ENCODE measurements at regions not wholly inside any gene's neighbourhood (a gene's known extent, or its start where the extent isn't known, plus 50 kb on each side); places are given as distances from the start of the nearest gene placed in this dataset.
A peak's percentile ranks its signal among the peaks of the same experiment; 100 is the strongest.

DNA sequence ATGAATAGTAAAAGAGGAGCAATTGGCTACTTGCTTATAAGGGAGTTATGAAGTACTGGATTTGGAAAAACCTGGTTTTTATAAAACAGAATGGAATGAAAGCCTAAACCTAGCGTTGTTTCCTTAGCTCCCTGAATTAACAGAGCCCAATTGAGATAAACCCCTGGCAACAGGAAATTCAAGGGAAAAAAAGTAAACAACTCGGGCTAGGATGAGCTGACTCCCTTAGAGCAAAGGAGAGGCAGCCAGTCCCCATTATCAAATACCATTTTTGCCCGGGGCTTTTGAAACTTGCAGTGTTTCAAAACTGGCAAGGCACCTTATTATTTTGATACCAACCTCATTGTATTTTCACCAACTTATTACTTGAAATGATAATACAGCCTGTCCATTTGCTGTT lies 587.5 kb downstream of the CD109 start:
- intact Hi-C loops (cut with DNase I) = no loop called here
- Histone ChIP-seq H3K4me3 (ENCODE audit: low read length in 3 of 3) (no peak overlapping the region), H3K9me3 (ENCODE audit: control insufficient read depth in 2 of 3, insufficient read depth in 1 of 3, low read length in 3 of 3) (no peaks in the 10 kb centered on the region), H3K4me1 (ENCODE audit: control insufficient read depth in 2 of 3, insufficient read depth in 2 of 3, low read depth in 1 of 3, low read length in 3 of 3) (no peaks in the 10 kb centered on the region), H3K9ac (ENCODE audit: low read length in 3 of 3) (no peak overlapping the region), H3K36me3 (ENCODE audit: control insufficient read depth in 2 of 3, insufficient read depth in 3 of 3, low read length in 3 of 3) (no peaks in the 10 kb centered on the region), H3K27ac (ENCODE audit: low read depth in 2 of 2, low read length in 2 of 2) (no peak overlapping the region), H3K27me3 (ENCODE audit: control insufficient read depth, insufficient read depth, low read length) (no peaks in the 10 kb centered on the region)
- no peak for DNase-seq
- TF ChIP-seq, protein P1, sequence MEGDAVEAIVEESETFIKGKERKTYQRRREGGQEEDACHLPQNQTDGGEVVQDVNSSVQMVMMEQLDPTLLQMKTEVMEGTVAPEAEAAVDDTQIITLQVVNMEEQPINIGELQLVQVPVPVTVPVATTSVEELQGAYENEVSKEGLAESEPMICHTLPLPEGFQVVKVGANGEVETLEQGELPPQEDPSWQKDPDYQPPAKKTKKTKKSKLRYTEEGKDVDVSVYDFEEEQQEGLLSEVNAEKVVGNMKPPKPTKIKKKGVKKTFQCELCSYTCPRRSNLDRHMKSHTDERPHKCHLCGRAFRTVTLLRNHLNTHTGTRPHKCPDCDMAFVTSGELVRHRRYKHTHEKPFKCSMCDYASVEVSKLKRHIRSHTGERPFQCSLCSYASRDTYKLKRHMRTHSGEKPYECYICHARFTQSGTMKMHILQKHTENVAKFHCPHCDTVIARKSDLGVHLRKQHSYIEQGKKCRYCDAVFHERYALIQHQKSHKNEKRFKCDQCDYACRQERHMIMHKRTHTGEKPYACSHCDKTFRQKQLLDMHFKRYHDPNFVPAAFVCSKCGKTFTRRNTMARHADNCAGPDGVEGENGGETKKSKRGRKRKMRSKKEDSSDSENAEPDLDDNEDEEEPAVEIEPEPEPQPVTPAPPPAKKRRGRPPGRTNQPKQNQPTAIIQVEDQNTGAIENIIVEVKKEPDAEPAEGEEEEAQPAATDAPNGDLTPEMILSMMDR (IDR thresholded peaks at IDR 0.05; ENCODE audit: borderline replicate concordance, extremely low read depth, insufficient read depth) = no peak
- no peak for FAIRE-seq

- DNase-seq (peak in 1 of 5 donors; percentile 60), FAIRE-seq (no peak)
- no peak overlapping the region for H3K4me3 ChIP-seq (ENCODE audit: low read length in 3 of 3)
- no peak overlapping the region for H3K27ac ChIP-seq (ENCODE audit: low read depth in 2 of 2, low read length in 2 of 2)
- TF ChIP-seq, protein P1 (IDR thresholded peaks at IDR 0.05; ENCODE audit: borderline replicate concordance, extremely low read depth, insufficient read depth) = no peak
- intact Hi-C loops (cut with DNase I) = no loop called here
- H3K9ac ChIP-seq (ENCODE audit: low read length in 3 of 3) = no peak overlapping the region
- H3K9me3 ChIP-seq (ENCODE audit: control insufficient read depth in 2 of 3, insufficient read depth in 1 of 3, low read length in 3 of 3) = no peaks in the 10 kb centered on the region
- H3K27me3 ChIP-seq (ENCODE audit: control insufficient read depth, insufficient read depth, low read length) = no peaks in the 10 kb centered on the region
- no peaks in the 10 kb centered on the region for H3K36me3 ChIP-seq (ENCODE audit: control insufficient read depth in 2 of 3, insufficient read depth in 3 of 3, low read length in 3 of 3)
- no peaks in the 10 kb centered on the region for H3K4me1 ChIP-seq (ENCODE audit: control insufficient read depth in 2 of 3, insufficient read depth in 2 of 3, low read depth in 1 of 3, low read length in 3 of 3)
These were observed 586.2 kb downstream of the CD109 start for GRCh38 chr6:74282143-74282689.

DNA sequence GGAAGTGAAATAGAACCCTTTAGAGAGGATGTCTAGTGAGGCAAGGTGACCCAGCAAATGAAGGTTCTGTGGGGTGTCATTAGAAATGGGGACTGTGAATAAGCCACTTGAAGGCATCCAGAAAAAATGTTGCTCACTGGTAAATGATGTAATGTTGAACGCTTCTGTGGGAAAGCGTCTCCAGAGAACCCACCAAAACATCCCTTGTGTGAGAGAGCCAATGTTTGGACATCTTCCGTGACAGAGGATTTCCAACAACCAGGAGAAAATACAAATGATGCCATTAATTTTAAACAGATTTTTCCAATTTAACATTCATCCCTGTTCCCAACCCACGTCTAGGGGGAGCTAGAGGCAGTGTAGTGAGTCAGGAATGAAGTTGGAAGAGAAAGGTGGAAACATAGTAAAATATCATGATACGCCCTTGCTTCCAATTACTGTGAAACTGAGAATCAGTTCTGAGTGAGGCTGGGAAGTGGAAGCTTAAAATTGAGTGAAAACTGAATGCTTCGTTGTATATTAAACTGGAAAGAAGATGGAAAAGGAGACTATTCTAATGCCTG lies 584.2 kb downstream of the CD109 start:
- no peaks in the 10 kb centered on the region for H3K27me3 ChIP-seq (ENCODE audit: control insufficient read depth, insufficient read depth, low read length)
- H3K9me3 ChIP-seq (ENCODE audit: control insufficient read depth in 2 of 3, insufficient read depth in 1 of 3, low read length in 3 of 3) = no peaks in the 10 kb centered on the region
- TF ChIP-seq, protein P1 (IDR thresholded peaks at IDR 0.05; ENCODE audit: borderline replicate concordance, extremely low read depth, insufficient read depth) = no peak
- DNase-seq = no peak
- no peak overlapping the region for H3K9ac ChIP-seq (ENCODE audit: low read length in 3 of 3)
- FAIRE-seq = no peak
- H3K36me3 ChIP-seq (ENCODE audit: control insufficient read depth in 2 of 3, insufficient read depth in 3 of 3, low read length in 3 of 3) = no peaks in the 10 kb centered on the region
- no peak overlapping the region for H3K4me3 ChIP-seq (ENCODE audit: low read length in 3 of 3)
- intact Hi-C loops (cut with DNase I) = no loop called here
- no peaks in the 10 kb centered on the region for H3K4me1 ChIP-seq (ENCODE audit: control insufficient read depth in 2 of 3, insufficient read depth in 2 of 3, low read depth in 1 of 3, low read length in 3 of 3)
- H3K27ac ChIP-seq (ENCODE audit: low read depth in 2 of 2, low read length in 2 of 2) = no peak overlapping the region

- Histone ChIP-seq H3K9me3 (ENCODE audit: control insufficient read depth in 2 of 3, insufficient read depth in 1 of 3, low read length in 3 of 3) (no peaks in the 10 kb centered on the region), H3K27ac (ENCODE audit: low read depth in 2 of 2, low read length in 2 of 2) (no peak overlapping the region), H3K4me1 (ENCODE audit: control insufficient read depth in 2 of 3, insufficient read depth in 2 of 3, low read depth in 1 of 3, low read length in 3 of 3) (no peaks in the 10 kb centered on the region), H3K9ac (ENCODE audit: low read length in 3 of 3) (no peak overlapping the region), H3K36me3 (ENCODE audit: control insufficient read depth in 2 of 3, insufficient read depth in 3 of 3, low read length in 3 of 3) (no peaks in the 10 kb centered on the region), H3K4me3 (ENCODE audit: low read length in 3 of 3) (no peak overlapping the region), H3K27me3 (ENCODE audit: control insufficient read depth, insufficient read depth, low read length) (no peaks in the 10 kb centered on the region)
- intact Hi-C loops (cut with DNase I) = no loop called here
- DNase-seq (peak in 3 of 5 donors; percentile 35 to 53 (median 44)), FAIRE-seq (no peak)
- TF ChIP-seq, protein P1 (IDR thresholded peaks at IDR 0.05; ENCODE audit: borderline replicate concordance, extremely low read depth, insufficient read depth) = no peak
These were observed 581.8 kb downstream of the CD109 start for GRCh38 chr6:74277777-74278186.
